SK-N-SH (cell line): ENCODE measurements at regions not wholly inside any gene's neighbourhood (a gene's known extent, or its start where the extent isn't known, plus 50 kb on each side); places are given as distances from the start of the nearest gene placed in this dataset.
"Not testable (repeated sequence)": the region's sequence is repeated elsewhere in the genome, so short reads cannot be mapped to it uniquely, and the experiment has no call there.

Experiments used
- CTCF ChIA-PET: fragments of 300-600, 350-600 bp; formaldehyde crosslinking; extraction: SDS; loops from one replicate; lab custom pipeline; 2021; lab: Yijun Ruan, JAX
- POLR2A ChIA-PET: fragments of 350-600 bp; sonication (Branson Sonifier 250); formaldehyde crosslinking; extraction: SDS; loops from one replicate; lab custom pipeline; 2020; ENCODE audit warnings: antibody characterized with exemption, inconsistent platforms; lab: Yijun Ruan, JAX
- DNase-seq: peaks from one replicate; pipeline ENCODE4 v3.0.0; 2012
- H2AFZ ChIP-seq: fragments of 200-600 bp; sonication (generic); 2 replicates; pipeline ENCODE4 v1.8.1; 2016; ENCODE audit warnings: antibody characterized with exemption, mild to moderate bottlenecking, low read depth
- H3F3A ChIP-seq: fragments of 200-600 bp; sonication (generic); replicated peaks from 2 replicates; pipeline ENCODE3; 2016; ENCODE audit warnings: antibody characterized with exemption, mild to moderate bottlenecking; ENCODE audit not compliant: insufficient read depth
- H3K27ac ChIP-seq, 2 experiments: fragments of 200-500 bp in 1 of 2; fragments of 200-600 bp in 1 of 2; sonication (Bioruptor generic) in 1 of 2; sonication (generic), shearing (Covaris generic) in 1 of 2; 2 replicates each; pipeline versions ENCODE4 v1.5.1 to v1.6.1; 2014 to 2016; ENCODE audit warnings: low read depth in 2 of 2, inconsistent platforms in 1 of 2, low read length in 1 of 2, mild to moderate bottlenecking in 1 of 2, mixed read lengths in 1 of 2
- H3K27me3 ChIP-seq: fragments of 200-600 bp; sonication (generic), shearing (Covaris generic); 2 replicates; pipeline ENCODE4 v1.6.1; 2016; ENCODE audit warnings: mixed run types; ENCODE audit not compliant: insufficient read depth
- H3K36me3 ChIP-seq, 2 experiments: fragments of 200-500 bp in 1 of 2; fragments of 200-600 bp in 1 of 2; sonication (Bioruptor generic) in 1 of 2; sonication (generic) in 1 of 2; replicated peaks in 1 of 2; 2 replicates each; pipeline versions ENCODE3 to v1.5.1; 2014 to 2016; ENCODE audit warnings: low read length in 1 of 2, mild to moderate bottlenecking in 1 of 2; ENCODE audit not compliant: insufficient read depth in 2 of 2, control insufficient read depth in 1 of 2
- H3K4me1 ChIP-seq, 2 experiments: fragments of 200-500 bp in 1 of 2; fragments of 200-600 bp in 1 of 2; sonication (Bioruptor generic) in 1 of 2; sonication (generic), shearing (Covaris generic) in 1 of 2; 2 replicates each; pipeline versions ENCODE4 v1.5.1 to v1.6.1; 2014 to 2016; ENCODE audit warnings: low read depth in 1 of 2, low read length in 1 of 2, mixed run types in 1 of 2; ENCODE audit not compliant: insufficient read depth in 2 of 2, control insufficient read depth in 1 of 2
- H3K4me2 ChIP-seq: fragments of 200-600 bp; sonication (generic), shearing (Covaris generic); 2 replicates; pipeline ENCODE4 v1.6.1; 2017; ENCODE audit warnings: mixed run types
- H3K4me3 ChIP-seq, 2 experiments: fragments of 200-500 bp in 1 of 2; fragments of 200-600 bp in 1 of 2; sonication (Bioruptor generic) in 1 of 2; sonication (generic), shearing (Covaris generic) in 1 of 2; 2 replicates each; pipeline versions ENCODE4 v1.5.1 to v1.8.1; 2014 to 2016; ENCODE audit warnings: low read depth in 2 of 2, inconsistent platforms in 1 of 2, low read length in 1 of 2, mild to moderate bottlenecking in 1 of 2, mixed read lengths in 1 of 2, moderate library complexity in 1 of 2
- H3K79me2 ChIP-seq: fragments of 200-600 bp; sonication (generic); 2 replicates; pipeline ENCODE4 v1.8.1; 2017; ENCODE audit warnings: mild to moderate bottlenecking; ENCODE audit not compliant: insufficient read depth
- H3K9ac ChIP-seq: fragments of 200-600 bp; sonication (generic); 2 replicates; pipeline ENCODE4 v1.6.1; 2017; ENCODE audit warnings: mixed run types
- H3K9me2 ChIP-seq: fragments of 200-600 bp; sonication (generic); 2 replicates; pipeline ENCODE4 v1.6.1; 2017; ENCODE audit warnings: mixed run types
- H3K9me3 ChIP-seq: fragments of 200-600 bp; sonication (generic); 2 replicates; pipeline ENCODE4 v1.6.1; 2017; ENCODE audit warnings: mixed run types, mild to moderate bottlenecking, moderate library complexity
- H4K20me1 ChIP-seq: fragments of 200-600 bp; sonication (generic); 2 replicates; pipeline ENCODE4 v1.6.1; 2017; ENCODE audit warnings: mild to moderate bottlenecking, mixed run types; ENCODE audit not compliant: insufficient read depth
- EP300 ChIP-seq, 2 experiments: IDR thresholded peaks; 2 replicates each; pipeline versions ENCODE4 v1.4.0 to v1.6.1; 2012; ENCODE audit warnings: borderline replicate concordance in 1 of 2, low read depth in 1 of 2, low read length in 1 of 2
- GATA2 ChIP-seq: sonication (generic); formaldehyde crosslinking; IDR thresholded peaks from 2 replicates; pipeline ENCODE4 v1.5.0; 2020; ENCODE audit warnings: mild to moderate bottlenecking, missing genetic modification reagents
- JUND ChIP-seq: IDR thresholded peaks from 2 replicates; pipeline ENCODE4 v1.4.0; 2012
- MEF2A ChIP-seq: IDR thresholded peaks from 2 replicates; pipeline ENCODE4 v1.4.0; 2012; ENCODE audit warnings: low read depth, borderline replicate concordance
- RAD21 ChIP-seq: IDR thresholded peaks from 2 replicates; pipeline ENCODE4 v1.6.1; 2012; ENCODE audit warnings: mild to moderate bottlenecking, low read length
- REST ChIP-seq: IDR thresholded peaks from 2 replicates; pipeline ENCODE4 v1.6.1; 2012; ENCODE audit warnings: mild to moderate bottlenecking, low read depth, low read length, moderate library complexity
- SMC3 ChIP-seq: IDR thresholded peaks from 2 replicates; pipeline ENCODE4 v1.6.1; 2012; ENCODE audit warnings: low read depth, low read length, improper control_type of control experiment
- WGBS: methylation state at CpG from one replicate; pipeline ENCODE4 v1.1.6; 2017; ENCODE audit warnings: low lambda C conversion rate; 5-methylcytosine and 5-hydroxymethylcytosine counted together
- TF ChIP-seq, protein P1 (sequence below): fragments of 150-350 bp; IDR thresholded peaks from 2 replicates; pipeline ENCODE4 v1.6.1; 2016; ENCODE audit warnings: mild to moderate bottlenecking, low read depth, low read length
- TF ChIP-seq, protein P2 (sequence below): IDR thresholded peaks from 2 replicates; pipeline ENCODE4 v1.4.0; 2012; ENCODE audit warnings: low read depth, borderline replicate concordance

DNA sequence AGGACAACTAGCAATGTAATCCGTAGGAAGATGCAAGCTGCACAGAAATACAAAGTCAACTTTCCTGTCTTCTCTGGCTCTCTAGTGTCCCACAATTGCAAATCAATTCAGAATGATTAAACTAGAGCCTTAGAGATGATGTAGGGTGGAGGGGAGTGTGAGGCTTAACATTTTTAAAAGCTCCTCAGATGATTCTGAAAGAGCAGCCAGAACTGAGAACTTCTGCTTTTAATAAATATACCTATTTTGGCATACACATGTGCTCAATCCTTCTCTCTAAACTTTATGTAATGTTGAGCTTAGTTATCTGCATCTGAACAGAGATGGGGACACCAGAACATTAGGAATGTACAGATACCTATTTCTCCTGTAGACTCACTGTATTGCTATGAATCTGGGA lies 139.9 kb upstream of the APC start (continued):
- TF ChIP-seq REST (no peak), JUND (no peak), SMC3 (no peak), MEF2A (no peak)
- TF ChIP-seq, protein P1, sequence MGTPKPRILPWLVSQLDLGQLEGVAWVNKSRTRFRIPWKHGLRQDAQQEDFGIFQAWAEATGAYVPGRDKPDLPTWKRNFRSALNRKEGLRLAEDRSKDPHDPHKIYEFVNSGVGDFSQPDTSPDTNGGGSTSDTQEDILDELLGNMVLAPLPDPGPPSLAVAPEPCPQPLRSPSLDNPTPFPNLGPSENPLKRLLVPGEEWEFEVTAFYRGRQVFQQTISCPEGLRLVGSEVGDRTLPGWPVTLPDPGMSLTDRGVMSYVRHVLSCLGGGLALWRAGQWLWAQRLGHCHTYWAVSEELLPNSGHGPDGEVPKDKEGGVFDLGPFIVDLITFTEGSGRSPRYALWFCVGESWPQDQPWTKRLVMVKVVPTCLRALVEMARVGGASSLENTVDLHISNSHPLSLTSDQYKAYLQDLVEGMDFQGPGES: no peak

DNA sequence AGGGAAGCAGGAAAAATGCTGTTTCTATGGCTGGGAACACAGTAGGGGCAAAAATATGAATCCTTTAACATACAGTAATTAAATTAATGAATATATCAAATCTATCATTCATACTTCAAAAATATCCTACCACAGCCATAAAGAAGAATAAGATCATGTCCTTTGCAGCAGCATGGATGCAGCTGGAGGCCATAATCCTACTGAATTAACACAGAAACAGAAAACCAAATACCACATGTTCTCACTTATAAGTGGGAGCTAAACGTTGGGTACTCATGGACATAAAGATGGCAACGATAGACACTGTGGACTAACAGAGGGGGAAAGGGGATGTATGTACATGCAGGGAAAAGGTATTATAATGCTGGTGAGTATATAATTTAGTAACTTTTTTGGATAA lies 137.2 kb upstream of the APC start:
- H2AFZ ChIP-seq, H3K9me3 ChIP-seq, DNase-seq, CTCF ChIA-PET, H3K27me3 ChIP-seq, H3K4me2 ChIP-seq, H3K9ac ChIP-seq, H3K9me2 ChIP-seq, H4K20me1 ChIP-seq, H3K79me2 ChIP-seq, POLR2A ChIA-PET, H3K4me3 ChIP-seq, H3K36me3 ChIP-seq, H3F3A ChIP-seq: not testable (repeated sequence)
- TF ChIP-seq EP300 (IDR thresholded peaks at IDR 0.05; ENCODE audit: borderline replicate concordance in 1 of 2, low read depth in 1 of 2, low read length in 1 of 2): 0 out of 4 replicates have a peak, but pooled peaks of 1 of the 2 experiments have one; percentile 26
- TF ChIP-seq GATA2 (CRISPR knock-in tag): peak; percentile 72
- WGBS: 2% methylated on average over 2 of the region's 2 CpGs
- H3K4me1 ChIP-seq: peaks cover 0 to 14% of the 10 kb centered on the region in 2 experiments; a peak in 2 of 4 replicates
- H3K27ac ChIP-seq: peak overlapping the region in 1 of 2 experiments; percentile 65; a peak in 2 of 4 replicates

- H3K4me3 ChIP-seq: no peak overlapping the region
- no peak overlapping the region for H3K4me2 ChIP-seq
- no peaks in the 10 kb centered on the region for H4K20me1 ChIP-seq
- H2AFZ ChIP-seq: no peak overlapping the region
- no peaks in the 10 kb centered on the region for H3K9me3 ChIP-seq
- no peaks in the 10 kb centered on the region for H3K27me3 ChIP-seq
- H3K4me1 ChIP-seq: peaks cover 0 to 4% of the 10 kb centered on the region in 2 experiments; a peak in 2 of 4 replicates
- WGBS: 39% methylated on average over 2 of the region's 2 CpGs
- DNase-seq: peak; percentile 12
- H3F3A ChIP-seq: no peaks in the 10 kb centered on the region
- CTCF ChIA-PET: interaction anchor here (1.2 to 2.2 kb wide), 4 partner anchors 9 to 152 kb away, joined by 3 to 9 read pairs (median 6); no protein-coding TSS in a partner anchor
- TF ChIP-seq, protein P2, sequence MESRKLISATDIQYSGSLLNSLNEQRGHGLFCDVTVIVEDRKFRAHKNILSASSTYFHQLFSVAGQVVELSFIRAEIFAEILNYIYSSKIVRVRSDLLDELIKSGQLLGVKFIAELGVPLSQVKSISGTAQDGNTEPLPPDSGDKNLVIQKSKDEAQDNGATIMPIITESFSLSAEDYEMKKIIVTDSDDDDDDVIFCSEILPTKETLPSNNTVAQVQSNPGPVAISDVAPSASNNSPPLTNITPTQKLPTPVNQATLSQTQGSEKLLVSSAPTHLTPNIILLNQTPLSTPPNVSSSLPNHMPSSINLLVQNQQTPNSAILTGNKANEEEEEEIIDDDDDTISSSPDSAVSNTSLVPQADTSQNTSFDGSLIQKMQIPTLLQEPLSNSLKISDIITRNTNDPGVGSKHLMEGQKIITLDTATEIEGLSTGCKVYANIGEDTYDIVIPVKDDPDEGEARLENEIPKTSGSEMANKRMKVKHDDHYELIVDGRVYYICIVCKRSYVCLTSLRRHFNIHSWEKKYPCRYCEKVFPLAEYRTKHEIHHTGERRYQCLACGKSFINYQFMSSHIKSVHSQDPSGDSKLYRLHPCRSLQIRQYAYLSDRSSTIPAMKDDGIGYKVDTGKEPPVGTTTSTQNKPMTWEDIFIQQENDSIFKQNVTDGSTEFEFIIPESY: no peak
- TF ChIP-seq SMC3 (peak; percentile 10; the same call in 1 of the 2 replicates), RAD21 (peak; percentile 47)
- no peaks in the 10 kb centered on the region for H3K9me2 ChIP-seq
- POLR2A ChIA-PET: no interaction called here
- H3K36me3 ChIP-seq: no peaks in the 10 kb centered on the region
- H3K9ac ChIP-seq: no peak overlapping the region
- no peak overlapping the region for H3K27ac ChIP-seq
- no peaks in the 10 kb centered on the region for H3K79me2 ChIP-seq
Observed at GRCh38 chr5:112604732-112605630, 132.7 kb upstream of the APC start.
